ENCODE measurements at regions not wholly inside any gene's neighbourhood (a gene's known extent, or its start where the extent isn't known, plus 50 kb on each side); places are given as distances from the start of the nearest gene placed in this dataset.

DNA sequence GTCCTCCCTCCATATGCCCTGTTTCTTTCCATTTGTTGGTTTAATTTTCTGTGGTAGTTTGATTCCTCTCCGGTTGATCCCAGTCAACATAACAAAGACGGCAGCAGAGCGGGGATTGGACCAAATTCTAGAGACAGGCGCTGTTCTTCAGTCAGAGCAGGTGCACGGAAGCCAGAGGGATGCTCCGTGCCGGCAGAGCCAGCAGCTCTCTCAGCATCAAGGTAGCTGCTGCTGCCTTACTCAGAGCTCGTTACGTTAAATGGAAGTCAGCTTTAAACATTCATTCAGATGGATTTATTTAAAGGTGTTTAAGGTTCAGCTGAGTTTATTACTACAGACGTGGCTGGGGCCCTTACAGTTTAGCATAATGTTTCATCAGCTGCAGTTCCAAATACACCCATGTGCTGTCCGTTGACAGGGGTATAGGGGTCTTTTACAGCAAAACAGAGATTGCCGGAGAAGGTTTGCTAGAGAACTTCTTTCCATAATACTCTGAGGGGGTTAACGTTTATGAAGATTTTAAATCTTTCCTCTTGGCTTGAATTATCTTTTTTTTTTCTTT lies 497.2 kb upstream of the PIK3C3 start:
- H3K9ac ChIP-seq (ENCODE audit: insufficient read length, low read depth): no peak overlapping the region
- TF ChIP-seq SUZ12 (IDR thresholded peaks at IDR 0.05; ENCODE audit: extremely low read depth, insufficient read depth, insufficient read length): no peak
- no peak for TF ChIP-seq YY1 (IDR thresholded peaks at IDR 0.05; ENCODE audit: insufficient read depth, insufficient read length)
- no peak for TF ChIP-seq ZNF274 (IDR thresholded peaks at IDR 0.05; ENCODE audit: low read depth, low read length)
- no peaks in the 10 kb centered on the region for H3K9me3 ChIP-seq (ENCODE audit: insufficient read depth, low read length)
- no peaks in the 10 kb centered on the region for H3K36me3 ChIP-seq (ENCODE audit: insufficient read depth, insufficient read length, low read length)
- H3K27me3 ChIP-seq (ENCODE audit: insufficient read depth, insufficient read length): no peaks in the 10 kb centered on the region
- no peak for DNase-seq (ENCODE audit: low read depth, low spot score)
- H3K4me3 ChIP-seq (ENCODE audit: insufficient read length, low read depth): no peak overlapping the region
- no peaks in the 10 kb centered on the region for H3K4me1 ChIP-seq (ENCODE audit: insufficient read depth, insufficient read length)

DNA sequence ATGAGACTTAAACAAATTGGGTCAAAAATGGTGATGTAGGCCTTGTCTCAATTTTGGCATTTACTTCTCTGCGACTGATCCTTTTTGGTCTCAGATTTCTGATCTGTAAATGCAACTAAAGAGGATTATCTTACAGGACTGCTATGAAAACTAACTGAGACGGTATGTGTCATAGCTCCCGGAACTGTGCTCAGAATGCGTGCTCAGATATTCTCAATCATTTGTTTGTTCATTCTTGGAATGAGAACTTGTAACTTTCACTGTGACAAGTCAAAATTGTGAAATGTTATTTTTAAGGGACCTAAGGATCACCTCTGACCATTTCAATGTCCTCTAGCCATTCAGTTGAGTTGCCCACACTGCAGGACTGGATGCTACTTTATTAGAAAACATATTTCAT lies 498.2 kb upstream of the PIK3C3 start:
- Histone ChIP-seq H3K4me3 (ENCODE audit: insufficient read length, low read depth) (no peak overlapping the region), H3K4me1 (ENCODE audit: insufficient read depth, insufficient read length) (no peaks in the 10 kb centered on the region), H3K36me3 (ENCODE audit: insufficient read depth, insufficient read length, low read length) (no peaks in the 10 kb centered on the region), H3K9me3 (ENCODE audit: insufficient read depth, low read length) (no peaks in the 10 kb centered on the region), H3K27me3 (ENCODE audit: insufficient read depth, insufficient read length) (no peaks in the 10 kb centered on the region), H3K9ac (ENCODE audit: insufficient read length, low read depth) (no peak overlapping the region)
- TF ChIP-seq YY1 (IDR thresholded peaks at IDR 0.05; ENCODE audit: insufficient read depth, insufficient read length) (no peak), ZNF274 (IDR thresholded peaks at IDR 0.05; ENCODE audit: low read depth, low read length) (no peak), SUZ12 (IDR thresholded peaks at IDR 0.05; ENCODE audit: extremely low read depth, insufficient read depth, insufficient read length) (no peak)
- no peak for DNase-seq (ENCODE audit: low read depth, low spot score)

DNA sequence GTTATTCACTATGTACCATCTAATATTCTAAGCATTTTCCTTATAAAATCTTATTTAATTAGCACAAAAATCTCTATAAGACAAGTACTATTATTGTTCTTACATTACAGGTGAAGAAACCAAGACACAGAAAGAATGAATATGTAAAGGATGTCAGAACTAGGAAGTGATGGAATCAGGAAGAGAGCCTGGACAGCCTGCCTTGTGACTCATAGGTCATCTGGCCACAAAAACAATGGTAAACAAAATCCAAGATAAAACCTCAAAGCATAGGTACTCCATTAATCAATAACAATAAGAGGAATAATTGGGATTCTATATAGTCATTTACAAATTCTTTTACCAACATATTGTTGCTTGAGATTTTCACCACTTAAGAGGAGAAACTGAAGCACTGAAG lies 505.4 kb upstream of the PIK3C3 start:
- no peak for DNase-seq (ENCODE audit: low read depth, low spot score)
- H3K4me3 ChIP-seq (ENCODE audit: insufficient read length, low read depth): no peak overlapping the region
- H3K9ac ChIP-seq (ENCODE audit: insufficient read length, low read depth): no peak overlapping the region
- no peaks in the 10 kb centered on the region for H3K4me1 ChIP-seq (ENCODE audit: insufficient read depth, insufficient read length)
- H3K27me3 ChIP-seq (ENCODE audit: insufficient read depth, insufficient read length): no peaks in the 10 kb centered on the region
- no peaks in the 10 kb centered on the region for H3K36me3 ChIP-seq (ENCODE audit: insufficient read depth, insufficient read length, low read length)
- H3K9me3 ChIP-seq (ENCODE audit: insufficient read depth, low read length): no peaks in the 10 kb centered on the region
- no peak for TF ChIP-seq YY1 (IDR thresholded peaks at IDR 0.05; ENCODE audit: insufficient read depth, insufficient read length)
- TF ChIP-seq SUZ12 (IDR thresholded peaks at IDR 0.05; ENCODE audit: extremely low read depth, insufficient read depth, insufficient read length): no peak
- TF ChIP-seq ZNF274 (IDR thresholded peaks at IDR 0.05; ENCODE audit: low read depth, low read length): no peak

DNA sequence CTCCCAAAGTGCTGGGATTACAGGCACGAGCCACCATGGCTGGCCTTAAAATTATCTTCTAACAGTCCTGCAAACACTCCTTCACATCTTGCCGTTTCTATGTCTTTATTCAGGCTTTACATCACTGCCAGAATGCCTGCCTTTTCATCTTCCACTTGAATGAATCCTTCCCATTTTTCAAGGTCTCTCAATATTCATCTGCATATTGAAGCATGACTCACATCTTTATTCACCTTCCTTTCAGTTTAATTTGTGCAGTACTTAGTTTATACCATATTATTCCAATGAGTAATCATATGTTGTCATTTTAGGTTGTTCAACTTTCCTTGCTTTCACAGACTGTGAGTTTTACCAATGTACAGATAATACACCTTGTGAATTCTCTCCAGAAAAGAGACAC lies 510.1 kb upstream of the PIK3C3 start:
- TF ChIP-seq SUZ12 (IDR thresholded peaks at IDR 0.05; ENCODE audit: extremely low read depth, insufficient read depth, insufficient read length): no peak
- no peak for TF ChIP-seq ZNF274 (IDR thresholded peaks at IDR 0.05; ENCODE audit: low read depth, low read length)
- no peak for TF ChIP-seq YY1 (IDR thresholded peaks at IDR 0.05; ENCODE audit: insufficient read depth, insufficient read length)
- no peaks in the 10 kb centered on the region for H3K4me1 ChIP-seq (ENCODE audit: insufficient read depth, insufficient read length)
- no peaks in the 10 kb centered on the region for H3K27me3 ChIP-seq (ENCODE audit: insufficient read depth, insufficient read length)
- H3K9me3 ChIP-seq (ENCODE audit: insufficient read depth, low read length): no peaks in the 10 kb centered on the region
- no peak overlapping the region for H3K4me3 ChIP-seq (ENCODE audit: insufficient read length, low read depth)
- no peak overlapping the region for H3K9ac ChIP-seq (ENCODE audit: insufficient read length, low read depth)
- no peaks in the 10 kb centered on the region for H3K36me3 ChIP-seq (ENCODE audit: insufficient read depth, insufficient read length, low read length)
- no peak for DNase-seq (ENCODE audit: low read depth, low spot score)

DNA sequence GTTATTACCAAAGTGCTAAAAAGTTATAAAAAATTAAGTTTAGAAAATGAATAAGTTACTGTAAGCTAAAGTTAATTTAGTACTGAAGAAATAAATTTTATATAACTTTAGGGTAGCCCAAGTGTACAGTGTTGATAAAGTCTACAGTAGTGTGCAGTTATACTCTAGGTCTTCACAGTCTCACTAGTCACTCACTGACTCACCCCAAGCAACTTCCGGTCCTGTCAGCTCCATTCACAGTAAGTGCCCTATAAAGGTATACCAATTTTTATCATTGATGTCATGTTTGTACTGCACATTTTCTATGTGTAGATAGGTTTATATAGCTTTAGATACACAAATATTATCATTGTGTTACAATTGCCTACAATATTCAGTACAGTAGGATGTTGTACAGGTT lies 518.3 kb upstream of the PIK3C3 start:
- Histone ChIP-seq H3K9me3 (ENCODE audit: insufficient read depth, low read length) (no peaks in the 10 kb centered on the region), H3K27me3 (ENCODE audit: insufficient read depth, insufficient read length) (no peaks in the 10 kb centered on the region), H3K9ac (ENCODE audit: insufficient read length, low read depth) (no peak overlapping the region), H3K36me3 (ENCODE audit: insufficient read depth, insufficient read length, low read length) (no peaks in the 10 kb centered on the region), H3K4me3 (ENCODE audit: insufficient read length, low read depth) (no peak overlapping the region), H3K4me1 (ENCODE audit: insufficient read depth, insufficient read length) (no peaks in the 10 kb centered on the region)
- TF ChIP-seq YY1 (IDR thresholded peaks at IDR 0.05; ENCODE audit: insufficient read depth, insufficient read length) (no peak), SUZ12 (IDR thresholded peaks at IDR 0.05; ENCODE audit: extremely low read depth, insufficient read depth, insufficient read length) (no peak), ZNF274 (IDR thresholded peaks at IDR 0.05; ENCODE audit: low read depth, low read length) (no peak)
- no peak for DNase-seq (ENCODE audit: low read depth, low spot score)

DNA sequence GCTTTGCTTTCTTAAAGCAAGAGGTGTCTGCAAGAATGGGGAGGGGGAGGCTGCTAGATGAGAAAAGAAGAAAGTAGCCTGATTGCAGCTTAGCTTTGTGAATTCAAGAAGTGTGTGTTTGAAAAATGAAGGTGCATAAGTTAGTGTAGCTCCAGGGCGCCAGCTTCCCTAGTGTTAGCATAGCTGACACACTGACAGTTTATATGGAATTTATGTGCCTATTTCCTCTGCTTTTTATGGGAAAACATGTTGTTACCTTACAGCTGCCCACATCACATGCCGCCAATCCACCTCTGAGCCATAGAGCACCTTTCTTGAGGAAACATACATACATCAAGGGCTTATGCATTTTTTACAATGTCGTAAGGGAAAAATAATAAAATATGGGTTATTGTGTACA lies 536.4 kb upstream of the PIK3C3 start:
- Histone ChIP-seq H3K4me1 (ENCODE audit: insufficient read depth, insufficient read length) (no peaks in the 10 kb centered on the region), H3K36me3 (ENCODE audit: insufficient read depth, insufficient read length, low read length) (no peaks in the 10 kb centered on the region), H3K9ac (ENCODE audit: insufficient read length, low read depth) (no peak overlapping the region), H3K4me3 (ENCODE audit: insufficient read length, low read depth) (no peak overlapping the region), H3K27me3 (ENCODE audit: insufficient read depth, insufficient read length) (no peaks in the 10 kb centered on the region), H3K9me3 (ENCODE audit: insufficient read depth, low read length) (no peaks in the 10 kb centered on the region)
- TF ChIP-seq SUZ12 (IDR thresholded peaks at IDR 0.05; ENCODE audit: extremely low read depth, insufficient read depth, insufficient read length) (no peak), YY1 (IDR thresholded peaks at IDR 0.05; ENCODE audit: insufficient read depth, insufficient read length) (no peak), ZNF274 (IDR thresholded peaks at IDR 0.05; ENCODE audit: low read depth, low read length) (no peak)
- DNase-seq (ENCODE audit: low read depth, low spot score): no peak

DNA sequence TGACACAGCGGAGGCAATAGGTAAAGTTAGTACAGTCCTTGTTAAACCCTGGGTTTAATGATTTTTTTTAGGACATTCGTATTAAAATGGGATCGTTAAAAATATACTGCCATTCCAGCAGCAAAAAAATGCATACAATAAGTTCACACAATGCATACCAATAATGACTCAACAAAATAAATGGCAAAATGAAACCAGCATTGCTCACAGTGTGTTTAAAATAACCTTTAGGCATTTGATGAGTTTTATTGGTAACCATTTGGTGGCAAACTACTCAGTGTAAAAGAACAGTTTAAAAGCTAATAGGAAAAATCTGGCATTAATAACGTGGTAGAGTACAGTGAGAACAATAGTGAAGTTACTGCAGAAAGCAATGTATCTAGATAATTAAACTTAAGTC lies 539.0 kb upstream of the PIK3C3 start:
- no peak for TF ChIP-seq SUZ12 (IDR thresholded peaks at IDR 0.05; ENCODE audit: extremely low read depth, insufficient read depth, insufficient read length)
- TF ChIP-seq ZNF274 (IDR thresholded peaks at IDR 0.05; ENCODE audit: low read depth, low read length): no peak
- no peak for TF ChIP-seq YY1 (IDR thresholded peaks at IDR 0.05; ENCODE audit: insufficient read depth, insufficient read length)
- H3K27me3 ChIP-seq (ENCODE audit: insufficient read depth, insufficient read length): no peaks in the 10 kb centered on the region
- no peak for DNase-seq (ENCODE audit: low read depth, low spot score)
- no peaks in the 10 kb centered on the region for H3K4me1 ChIP-seq (ENCODE audit: insufficient read depth, insufficient read length)
- H3K9ac ChIP-seq (ENCODE audit: insufficient read length, low read depth): no peak overlapping the region
- no peaks in the 10 kb centered on the region for H3K36me3 ChIP-seq (ENCODE audit: insufficient read depth, insufficient read length, low read length)
- H3K4me3 ChIP-seq (ENCODE audit: insufficient read length, low read depth): no peak overlapping the region
- H3K9me3 ChIP-seq (ENCODE audit: insufficient read depth, low read length): no peaks in the 10 kb centered on the region

All from NT2/D1 (cell line).